Glutamatergic neuron (in vitro differentiated cells): ENCODE measurements at regions not wholly inside any gene's neighbourhood (a gene's known extent, or its start where the extent isn't known, plus 50 kb on each side); places are given as distances from the start of the nearest gene placed in this dataset.

Source experiments
- DNase-seq: peaks from one replicate; pipeline ENCODE4 v3.0.0; 2022
- H3K27ac Mint-ChIP-seq: one replicate; pipeline ENCODE4 v1.8.0; 2020; ENCODE audit warnings: mild to moderate bottlenecking, mixed read lengths, inconsistent platforms; ENCODE audit not compliant: unreplicated experiment
- H3K27me3 Mint-ChIP-seq: one replicate; pipeline ENCODE4 v1.8.0; 2020; ENCODE audit warnings: mild to moderate bottlenecking, moderate library complexity, mixed read lengths, inconsistent platforms; ENCODE audit not compliant: unreplicated experiment
- H3K36me3 Mint-ChIP-seq: one replicate; pipeline ENCODE4 v1.8.0; 2020; ENCODE audit warnings: mild to moderate bottlenecking, mixed read lengths, inconsistent platforms; ENCODE audit not compliant: unreplicated experiment
- H3K4me1 Mint-ChIP-seq: one replicate; pipeline ENCODE4 v1.8.0; 2020; ENCODE audit warnings: mild to moderate bottlenecking, low read depth, mixed read lengths, inconsistent platforms; ENCODE audit not compliant: unreplicated experiment
- H3K4me3 Mint-ChIP-seq: one replicate; pipeline ENCODE4 v1.8.0; 2020; ENCODE audit warnings: mild to moderate bottlenecking, mixed read lengths, inconsistent platforms; ENCODE audit not compliant: unreplicated experiment
- H3K9me3 Mint-ChIP-seq: one replicate; pipeline ENCODE4 v1.8.0; 2020; ENCODE audit warnings: mild to moderate bottlenecking, moderate library complexity, mixed read lengths, inconsistent platforms; ENCODE audit not compliant: unreplicated experiment
- TF ChIP-seq, protein P1 (sequence below): fragments of 200-600 bp; sonication (generic); IDR thresholded peaks from one replicate; pipeline ENCODE4 v1.5.0; 2021; ENCODE audit not compliant: partially characterized antibody, unreplicated experiment

DNA sequence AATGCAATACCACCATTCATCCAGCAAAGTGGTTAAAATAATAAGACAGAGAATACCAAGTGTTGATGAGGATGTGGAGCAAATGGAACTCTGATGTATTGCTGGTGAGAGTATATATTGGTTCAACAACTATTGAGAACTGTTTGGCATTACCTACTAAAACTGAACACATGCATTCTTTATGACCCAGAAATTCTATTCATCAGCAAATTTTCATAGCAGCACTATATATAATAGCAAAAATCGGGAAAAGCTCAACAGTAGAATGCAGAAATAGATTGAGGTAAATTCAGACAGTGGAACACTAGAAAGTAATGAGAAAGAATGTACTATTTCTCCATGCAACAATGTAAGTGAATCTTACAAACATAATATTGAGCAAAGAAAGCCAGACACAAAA, 62.2 kb upstream of the FOXP4 start:
- DNase-seq = no peak
- Mint-ChIP-seq H3K27me3 (peaks cover 5% of the 10 kb centered on the region), H3K4me1 (peaks cover 21% of the 10 kb centered on the region), H3K27ac (no peak overlapping the region), H3K4me3 (no peak overlapping the region), H3K9me3 (peaks cover 8% of the 10 kb centered on the region), H3K36me3 (no peaks in the 10 kb centered on the region)
- TF ChIP-seq, protein P1, sequence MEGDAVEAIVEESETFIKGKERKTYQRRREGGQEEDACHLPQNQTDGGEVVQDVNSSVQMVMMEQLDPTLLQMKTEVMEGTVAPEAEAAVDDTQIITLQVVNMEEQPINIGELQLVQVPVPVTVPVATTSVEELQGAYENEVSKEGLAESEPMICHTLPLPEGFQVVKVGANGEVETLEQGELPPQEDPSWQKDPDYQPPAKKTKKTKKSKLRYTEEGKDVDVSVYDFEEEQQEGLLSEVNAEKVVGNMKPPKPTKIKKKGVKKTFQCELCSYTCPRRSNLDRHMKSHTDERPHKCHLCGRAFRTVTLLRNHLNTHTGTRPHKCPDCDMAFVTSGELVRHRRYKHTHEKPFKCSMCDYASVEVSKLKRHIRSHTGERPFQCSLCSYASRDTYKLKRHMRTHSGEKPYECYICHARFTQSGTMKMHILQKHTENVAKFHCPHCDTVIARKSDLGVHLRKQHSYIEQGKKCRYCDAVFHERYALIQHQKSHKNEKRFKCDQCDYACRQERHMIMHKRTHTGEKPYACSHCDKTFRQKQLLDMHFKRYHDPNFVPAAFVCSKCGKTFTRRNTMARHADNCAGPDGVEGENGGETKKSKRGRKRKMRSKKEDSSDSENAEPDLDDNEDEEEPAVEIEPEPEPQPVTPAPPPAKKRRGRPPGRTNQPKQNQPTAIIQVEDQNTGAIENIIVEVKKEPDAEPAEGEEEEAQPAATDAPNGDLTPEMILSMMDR = no peak

DNA sequence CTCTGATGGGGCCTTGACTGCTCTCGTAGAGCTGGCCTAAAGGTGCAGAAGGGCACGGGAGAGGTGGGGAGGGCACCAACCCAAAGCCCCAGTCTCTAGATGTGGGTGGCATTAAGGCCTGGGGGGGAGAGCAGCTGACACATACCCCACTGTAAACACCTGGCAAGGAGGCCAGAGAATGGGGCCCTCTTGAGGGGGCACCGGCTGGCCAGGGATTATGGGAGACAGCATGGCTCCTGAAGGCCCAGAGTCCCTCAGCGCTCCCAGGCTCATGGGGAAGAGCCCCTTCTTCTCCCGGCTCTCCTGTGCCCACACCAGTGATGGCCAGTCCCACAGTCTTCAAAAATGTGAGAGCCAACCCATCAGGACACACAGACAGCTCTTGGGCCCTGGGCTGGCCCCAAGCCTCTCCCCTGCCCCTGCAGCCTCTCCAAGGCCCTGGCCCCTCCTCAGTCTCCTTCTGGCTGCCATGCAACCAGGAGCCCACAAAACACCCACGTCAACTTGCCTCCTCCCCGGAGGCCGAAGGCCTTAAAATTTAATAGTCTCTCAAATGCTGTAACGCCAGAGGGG, 58.2 kb upstream of the FOXP4 start:
- Mint-ChIP-seq H3K36me3 (no peaks in the 10 kb centered on the region), H3K27me3 (peaks cover 9% of the 10 kb centered on the region), H3K27ac (no peak overlapping the region), H3K4me3 (no peak overlapping the region), H3K4me1 (peaks cover 38% of the 10 kb centered on the region), H3K9me3 (peaks cover 10% of the 10 kb centered on the region)
- no peak for DNase-seq
- TF ChIP-seq, protein P1 = no peak

DNA sequence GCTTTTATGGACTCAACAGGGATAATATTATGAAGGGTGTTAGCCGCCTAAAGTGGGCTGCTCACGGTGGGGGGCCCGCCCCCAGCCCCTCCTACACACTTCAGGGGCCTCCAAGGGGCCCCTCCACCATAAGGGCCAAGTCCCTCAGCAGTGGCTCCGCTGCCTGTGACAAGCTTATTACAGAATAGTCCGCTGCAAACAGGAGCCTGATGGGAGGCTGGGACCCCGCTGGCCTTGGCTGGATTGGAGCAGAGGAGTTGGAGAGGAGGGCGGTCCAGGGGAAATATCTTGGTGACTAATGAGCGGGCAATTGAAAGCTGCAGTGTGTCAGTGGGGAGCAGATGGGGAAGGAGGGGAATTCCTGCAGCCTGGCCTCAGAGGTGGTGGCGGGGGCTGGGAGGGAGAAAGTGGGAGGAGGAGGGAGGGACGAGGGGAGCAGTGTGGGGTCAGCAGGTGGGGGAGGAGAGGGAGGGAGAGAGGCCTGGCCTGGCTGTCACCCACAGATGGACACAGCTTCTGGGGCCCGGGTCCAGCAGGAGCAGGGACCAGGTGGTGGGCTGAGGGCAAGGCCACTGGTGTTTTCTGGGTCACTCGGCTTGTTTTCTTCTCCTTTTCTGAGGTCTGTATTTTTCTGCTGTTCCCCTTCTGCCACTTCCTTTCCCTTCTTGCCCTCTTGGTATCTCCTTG, 57.6 kb upstream of the FOXP4 start:
- Mint-ChIP-seq H3K4me3 (peak overlapping the region; percentile 35), H3K4me1 (peaks cover 38% of the 10 kb centered on the region), H3K27me3 (peaks cover 9% of the 10 kb centered on the region), H3K27ac (peak overlapping the region; percentile 60), H3K9me3 (peaks cover 10% of the 10 kb centered on the region), H3K36me3 (no peaks in the 10 kb centered on the region)
- peak; percentile 63 for DNase-seq
- TF ChIP-seq, protein P1 = no peak

DNA sequence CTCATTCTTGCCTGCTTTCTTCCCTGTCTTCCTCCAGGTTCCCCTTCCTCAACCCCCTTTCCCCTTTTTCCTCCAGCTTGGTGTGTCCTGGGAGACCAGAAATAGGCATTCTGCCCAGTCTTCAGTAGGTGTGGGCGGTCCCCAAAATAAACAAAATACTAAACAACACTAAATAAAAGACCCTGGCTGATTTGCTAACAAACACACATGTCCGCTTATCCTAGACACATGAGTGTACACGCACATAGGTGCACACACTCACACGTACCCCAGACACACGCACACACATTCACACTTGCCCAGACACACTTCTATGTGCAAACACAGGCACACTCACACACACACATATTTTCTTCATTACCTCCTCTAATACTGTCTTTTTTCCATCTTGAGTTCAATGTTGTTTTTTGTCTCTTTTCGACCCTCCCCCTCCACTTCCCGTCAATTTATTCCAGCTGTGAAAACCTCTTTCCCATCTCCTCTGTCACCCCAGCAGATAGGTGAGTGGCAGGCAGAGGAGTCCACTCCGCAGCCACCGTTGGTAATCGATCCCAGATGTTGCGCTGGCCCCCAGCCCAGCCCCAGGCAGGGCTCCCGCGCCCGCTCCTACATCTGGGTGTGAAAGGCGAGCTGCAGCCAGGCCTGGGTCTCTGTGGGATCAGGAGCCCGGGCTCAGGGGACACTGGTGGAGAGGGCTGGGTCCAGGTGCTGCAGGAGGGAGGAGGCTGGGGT, 56.9 kb upstream of the FOXP4 start:
- Mint-ChIP-seq H3K4me3 (peak overlapping the region; percentile 35), H3K4me1 (peaks cover 39% of the 10 kb centered on the region), H3K9me3 (peaks cover 10% of the 10 kb centered on the region), H3K36me3 (no peaks in the 10 kb centered on the region), H3K27me3 (peaks cover 11% of the 10 kb centered on the region), H3K27ac (peak overlapping the region; percentile 60)
- no peak for DNase-seq
- TF ChIP-seq, protein P1 = no peak
